ENCODE measurements at regions not wholly inside any gene's neighbourhood (a gene's known extent, or its start where the extent isn't known, plus 50 kb on each side); places are given as distances from the start of the nearest gene placed in this dataset.

- TF ChIP-seq POLR2A (IDR thresholded peaks at IDR 0.05) (peak in 2 of 3 donors; percentile 24 to 27), CTCF (IDR thresholded peaks at IDR 0.05) (peak in 4 of 7 experiments; percentile 11 to 26 (median 24))
Measured at GRCh38 chr15:69595009-69595791, 142.6 kb downstream of the RPLP1 start.
